ENCODE measurements at regions not wholly inside any gene's neighbourhood (a gene's known extent, or its start where the extent isn't known, plus 50 kb on each side); places are given as distances from the start of the nearest gene placed in this dataset.

DNA sequence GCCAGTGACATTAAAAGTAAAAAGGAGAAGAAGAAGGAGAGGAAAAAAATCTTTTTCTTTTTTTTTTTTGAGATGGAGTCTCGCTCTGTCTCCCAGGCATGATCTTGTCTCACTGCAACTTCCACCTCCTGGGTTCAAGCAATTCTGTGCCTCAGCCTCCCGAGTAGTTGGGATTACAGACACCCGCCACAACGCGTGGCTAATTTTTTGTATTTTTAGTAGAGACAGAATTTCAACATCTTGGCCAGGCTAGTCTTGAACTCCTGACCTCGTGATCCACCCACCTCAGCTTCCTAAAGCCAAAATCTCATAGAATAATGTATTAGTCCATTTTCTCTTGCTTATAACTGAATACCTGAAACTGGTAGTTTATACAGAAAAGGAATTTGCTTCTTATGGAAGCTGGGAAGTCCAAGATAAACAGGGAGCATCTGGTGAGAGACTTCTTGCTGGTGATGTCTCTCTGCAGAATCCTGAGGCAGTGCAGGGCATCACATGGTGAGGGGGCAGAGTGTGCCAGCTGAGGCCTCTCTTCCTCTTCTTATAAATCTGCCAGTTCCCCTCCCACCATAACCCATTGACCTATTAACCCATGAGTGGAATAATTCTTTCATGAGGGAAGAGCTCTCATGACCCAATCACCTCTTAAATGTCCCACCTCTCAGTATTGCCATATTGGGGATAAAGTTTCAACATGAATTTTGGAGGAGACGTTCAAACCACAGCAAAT lies 466.3 kb downstream of the GADD45G start:
- TF ChIP-seq RAD21 (IDR thresholded peaks at IDR 0.05; ENCODE audit: low read length) (no peak), TEAD4 (IDR thresholded peaks at IDR 0.05; ENCODE audit: borderline replicate concordance, insufficient read depth) (no peak), GATA2 (CRISPR knock-in tag; IDR thresholded peaks at IDR 0.05) (no peak), YY1 (IDR thresholded peaks at IDR 0.05; ENCODE audit: low read depth) (no peak), EP300 (IDR thresholded peaks at IDR 0.05; ENCODE audit: borderline replicate concordance in 1 of 2, low read depth in 1 of 2, low read length in 1 of 2) (no peak), SMC3 (IDR thresholded peaks at IDR 0.05; ENCODE audit: low read depth, low read length) (no peak), EZH2phosphoT487 (IDR thresholded peaks at IDR 0.05; ENCODE audit: borderline replicate concordance, low read depth) (no peak), ELF1 (IDR thresholded peaks at IDR 0.05) (no peak), FOXM1 (IDR thresholded peaks at IDR 0.05; ENCODE audit: low read depth) (no peak)
- TF ChIP-seq, protein P1, sequence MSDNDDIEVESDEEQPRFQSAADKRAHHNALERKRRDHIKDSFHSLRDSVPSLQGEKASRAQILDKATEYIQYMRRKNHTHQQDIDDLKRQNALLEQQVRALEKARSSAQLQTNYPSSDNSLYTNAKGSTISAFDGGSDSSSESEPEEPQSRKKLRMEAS (IDR thresholded peaks at IDR 0.05; ENCODE audit: low read depth) = no peak
- TF ChIP-seq, protein P2, sequence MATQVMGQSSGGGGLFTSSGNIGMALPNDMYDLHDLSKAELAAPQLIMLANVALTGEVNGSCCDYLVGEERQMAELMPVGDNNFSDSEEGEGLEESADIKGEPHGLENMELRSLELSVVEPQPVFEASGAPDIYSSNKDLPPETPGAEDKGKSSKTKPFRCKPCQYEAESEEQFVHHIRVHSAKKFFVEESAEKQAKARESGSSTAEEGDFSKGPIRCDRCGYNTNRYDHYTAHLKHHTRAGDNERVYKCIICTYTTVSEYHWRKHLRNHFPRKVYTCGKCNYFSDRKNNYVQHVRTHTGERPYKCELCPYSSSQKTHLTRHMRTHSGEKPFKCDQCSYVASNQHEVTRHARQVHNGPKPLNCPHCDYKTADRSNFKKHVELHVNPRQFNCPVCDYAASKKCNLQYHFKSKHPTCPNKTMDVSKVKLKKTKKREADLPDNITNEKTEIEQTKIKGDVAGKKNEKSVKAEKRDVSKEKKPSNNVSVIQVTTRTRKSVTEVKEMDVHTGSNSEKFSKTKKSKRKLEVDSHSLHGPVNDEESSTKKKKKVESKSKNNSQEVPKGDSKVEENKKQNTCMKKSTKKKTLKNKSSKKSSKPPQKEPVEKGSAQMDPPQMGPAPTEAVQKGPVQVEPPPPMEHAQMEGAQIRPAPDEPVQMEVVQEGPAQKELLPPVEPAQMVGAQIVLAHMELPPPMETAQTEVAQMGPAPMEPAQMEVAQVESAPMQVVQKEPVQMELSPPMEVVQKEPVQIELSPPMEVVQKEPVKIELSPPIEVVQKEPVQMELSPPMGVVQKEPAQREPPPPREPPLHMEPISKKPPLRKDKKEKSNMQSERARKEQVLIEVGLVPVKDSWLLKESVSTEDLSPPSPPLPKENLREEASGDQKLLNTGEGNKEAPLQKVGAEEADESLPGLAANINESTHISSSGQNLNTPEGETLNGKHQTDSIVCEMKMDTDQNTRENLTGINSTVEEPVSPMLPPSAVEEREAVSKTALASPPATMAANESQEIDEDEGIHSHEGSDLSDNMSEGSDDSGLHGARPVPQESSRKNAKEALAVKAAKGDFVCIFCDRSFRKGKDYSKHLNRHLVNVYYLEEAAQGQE (IDR thresholded peaks at IDR 0.05; ENCODE audit: low read depth, low read length) = no peak
- TF ChIP-seq, protein P3, sequence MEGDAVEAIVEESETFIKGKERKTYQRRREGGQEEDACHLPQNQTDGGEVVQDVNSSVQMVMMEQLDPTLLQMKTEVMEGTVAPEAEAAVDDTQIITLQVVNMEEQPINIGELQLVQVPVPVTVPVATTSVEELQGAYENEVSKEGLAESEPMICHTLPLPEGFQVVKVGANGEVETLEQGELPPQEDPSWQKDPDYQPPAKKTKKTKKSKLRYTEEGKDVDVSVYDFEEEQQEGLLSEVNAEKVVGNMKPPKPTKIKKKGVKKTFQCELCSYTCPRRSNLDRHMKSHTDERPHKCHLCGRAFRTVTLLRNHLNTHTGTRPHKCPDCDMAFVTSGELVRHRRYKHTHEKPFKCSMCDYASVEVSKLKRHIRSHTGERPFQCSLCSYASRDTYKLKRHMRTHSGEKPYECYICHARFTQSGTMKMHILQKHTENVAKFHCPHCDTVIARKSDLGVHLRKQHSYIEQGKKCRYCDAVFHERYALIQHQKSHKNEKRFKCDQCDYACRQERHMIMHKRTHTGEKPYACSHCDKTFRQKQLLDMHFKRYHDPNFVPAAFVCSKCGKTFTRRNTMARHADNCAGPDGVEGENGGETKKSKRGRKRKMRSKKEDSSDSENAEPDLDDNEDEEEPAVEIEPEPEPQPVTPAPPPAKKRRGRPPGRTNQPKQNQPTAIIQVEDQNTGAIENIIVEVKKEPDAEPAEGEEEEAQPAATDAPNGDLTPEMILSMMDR (IDR thresholded peaks at IDR 0.05) = no peak
- TF ChIP-seq, protein P4, sequence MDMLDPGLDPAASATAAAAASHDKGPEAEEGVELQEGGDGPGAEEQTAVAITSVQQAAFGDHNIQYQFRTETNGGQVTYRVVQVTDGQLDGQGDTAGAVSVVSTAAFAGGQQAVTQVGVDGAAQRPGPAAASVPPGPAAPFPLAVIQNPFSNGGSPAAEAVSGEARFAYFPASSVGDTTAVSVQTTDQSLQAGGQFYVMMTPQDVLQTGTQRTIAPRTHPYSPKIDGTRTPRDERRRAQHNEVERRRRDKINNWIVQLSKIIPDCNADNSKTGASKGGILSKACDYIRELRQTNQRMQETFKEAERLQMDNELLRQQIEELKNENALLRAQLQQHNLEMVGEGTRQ (IDR thresholded peaks at IDR 0.05; ENCODE audit: borderline replicate concordance, low read depth, low read length) = no peak

All from SK-N-SH (cell line).